GM12892 (cell line): ENCODE measurements at regions not wholly inside any gene's neighbourhood (a gene's known extent, or its start where the extent isn't known, plus 50 kb on each side); places are given as distances from the start of the nearest gene placed in this dataset.
"Not testable (repeated sequence)": the region's sequence is repeated elsewhere in the genome, so short reads cannot be mapped to it uniquely, and the experiment has no call there.

Experiments
- DNase-seq: peaks from one replicate; pipeline ENCODE4 v3.0.0; 2011; ENCODE audit not compliant: insufficient read length
- FAIRE-seq: peaks from 2 replicates; lab custom pipeline; 2011; peaks lifted over from hg19 to GRCh38; lab: Jason Lieb, UNC
- POLR2A ChIP-seq: IDR thresholded peaks from 2 replicates; pipeline ENCODE4 v1.6.1; 2011; ENCODE audit warnings: low read depth, low read length, control low read depth
- POLR2AphosphoS5 ChIP-seq: IDR thresholded peaks from 2 replicates; pipeline ENCODE4 v1.6.1; 2011; ENCODE audit warnings: low read depth, low read length, control low read depth
- TAF1 ChIP-seq: IDR thresholded peaks from 2 replicates; pipeline ENCODE4 v1.6.1; 2011; ENCODE audit warnings: low read depth, mild to moderate bottlenecking, control low read depth, low read length, borderline replicate concordance

DNA sequence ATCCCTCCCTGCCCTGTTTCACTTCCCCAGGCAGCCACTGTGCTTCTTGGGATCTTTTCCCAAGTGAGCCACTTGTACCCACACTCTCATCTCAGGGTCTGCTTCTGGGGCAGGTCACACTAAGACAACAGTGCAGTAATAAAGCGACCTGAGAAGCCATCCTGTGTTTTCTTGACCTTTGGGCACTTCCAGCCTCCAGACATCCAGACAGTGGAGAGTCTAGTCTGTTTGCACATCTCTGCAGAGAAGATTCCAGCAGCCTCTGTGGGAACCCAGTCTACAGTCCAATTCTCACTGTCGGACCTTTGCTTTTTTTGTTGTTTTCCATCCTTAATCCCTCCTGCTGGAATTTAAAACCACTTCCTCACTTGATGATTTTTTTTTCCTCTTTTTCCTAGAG lies 50.3 kb upstream of the ATP6AP2 start:
- FAIRE-seq (no peak), DNase-seq (no peak)
- TF ChIP-seq POLR2AphosphoS5 (no peak), TAF1 (no peak), POLR2A (no peak)

DNA sequence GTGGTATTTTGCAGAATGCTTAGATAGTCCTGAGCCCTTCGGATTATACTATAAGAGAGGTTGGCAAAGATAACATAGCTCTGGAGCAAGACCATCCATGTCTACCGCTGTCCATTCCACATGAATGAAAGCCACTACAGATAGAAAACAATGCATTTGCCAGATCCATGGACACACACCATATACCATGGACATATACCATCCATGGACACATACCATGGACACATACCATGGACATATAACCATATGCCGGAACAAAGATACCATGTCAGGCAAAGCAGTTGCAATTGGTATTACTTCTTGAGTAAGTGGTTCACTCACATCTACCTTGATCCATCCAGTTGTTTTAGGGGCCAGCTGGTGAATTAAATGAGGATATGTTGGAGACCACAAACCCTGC lies 53.2 kb upstream of the ATP6AP2 start:
- FAIRE-seq (no peak), DNase-seq (no peak)
- TF ChIP-seq POLR2AphosphoS5 (no peak), POLR2A (no peak)

DNA sequence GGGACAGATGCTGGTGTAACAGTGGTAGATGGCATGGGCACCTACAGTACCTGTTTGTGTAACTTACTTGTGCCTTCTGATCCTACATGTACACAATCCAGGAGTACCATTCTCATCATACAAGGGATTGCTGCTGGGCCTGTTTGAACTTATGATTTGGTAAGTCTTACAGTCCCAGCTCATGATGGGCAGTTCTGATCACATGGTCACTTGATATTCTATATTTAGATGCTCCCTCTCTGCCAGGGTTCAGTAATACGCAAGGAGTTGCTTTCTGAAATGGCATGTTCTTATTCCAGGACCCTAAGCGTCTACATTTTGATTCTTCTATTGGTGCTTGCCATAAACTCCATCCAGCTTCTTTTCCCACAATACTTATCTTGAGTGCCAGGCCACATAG lies 54.4 kb upstream of the ATP6AP2 start:
- DNase-seq (no peak), FAIRE-seq (peak; percentile 30)
- TF ChIP-seq POLR2A (no peak), POLR2AphosphoS5 (no peak), TAF1 (no peak)

DNA sequence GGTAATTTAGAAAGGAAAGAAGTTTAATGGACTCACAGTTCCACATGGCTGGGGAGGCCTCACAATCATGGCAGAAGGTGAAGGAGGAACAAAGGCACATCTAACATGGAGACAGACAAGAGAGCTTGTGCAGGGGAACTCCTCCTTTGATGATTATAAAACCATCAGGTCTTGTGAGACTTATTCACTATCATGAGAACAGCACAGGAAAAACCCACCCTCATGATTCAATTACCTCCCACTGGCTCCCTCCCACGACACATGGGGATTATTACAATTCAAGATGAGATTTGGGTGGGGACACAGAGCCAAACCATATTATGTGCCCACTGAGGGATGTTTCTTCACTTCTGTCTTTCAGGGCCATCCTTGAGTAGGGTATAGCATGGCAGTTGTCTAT lies 54.9 kb upstream of the ATP6AP2 start:
- FAIRE-seq, DNase-seq: not testable (repeated sequence)

- no peak for TF ChIP-seq POLR2AphosphoS5
- no peak for TF ChIP-seq TAF1
- no peak for TF ChIP-seq POLR2A
- no peak for FAIRE-seq
Observed at GRCh38 chrX:40524423-40524822, 56.3 kb upstream of the ATP6AP2 start.

DNA sequence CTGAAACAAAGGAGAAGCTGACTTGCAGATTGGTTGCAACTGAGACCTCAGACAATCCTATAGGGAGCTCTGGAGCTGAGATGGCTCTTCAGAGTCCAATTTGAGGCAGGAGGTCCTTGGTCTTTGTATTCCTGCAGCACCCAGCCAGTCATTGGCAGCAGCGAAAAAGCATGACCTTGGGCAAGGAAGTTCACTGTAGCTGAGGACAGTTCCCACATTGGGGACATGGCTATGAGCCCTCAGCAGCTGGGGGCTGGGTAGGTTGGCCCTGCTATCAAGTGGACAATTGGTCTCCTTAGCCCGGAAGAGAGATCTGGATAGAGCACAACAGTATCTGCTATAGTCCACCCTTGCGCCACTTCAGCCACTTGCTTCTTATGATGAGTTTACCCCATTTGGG lies 56.9 kb upstream of the ATP6AP2 start:
- DNase-seq (no peak), FAIRE-seq (no peak)
- TF ChIP-seq POLR2AphosphoS5, result no peak
- TF ChIP-seq POLR2A, result no peak
- TF ChIP-seq TAF1, result no peak

More at GRCh38 chrX:40524423-40524822, 56.3 kb upstream of the ATP6AP2 start:
- DNase-seq, result no peak

- DNase-seq, result no peak
Observed at GRCh38 chrX:40521868-40522450, 58.8 kb upstream of the ATP6AP2 start.

GRCh38 chrX:40514376-40514775 lies 66.4 kb upstream of the ATP6AP2 start:
- no peak for FAIRE-seq
- TF ChIP-seq TAF1 (no peak), POLR2A (no peak), POLR2AphosphoS5 (no peak)
- no peak for DNase-seq

More at GRCh38 chrX:40521868-40522450, 58.8 kb upstream of the ATP6AP2 start:
- TF ChIP-seq POLR2A, result no peak
- TF ChIP-seq POLR2AphosphoS5, result no peak
- no peak for TF ChIP-seq TAF1
- FAIRE-seq, result no peak

DNA sequence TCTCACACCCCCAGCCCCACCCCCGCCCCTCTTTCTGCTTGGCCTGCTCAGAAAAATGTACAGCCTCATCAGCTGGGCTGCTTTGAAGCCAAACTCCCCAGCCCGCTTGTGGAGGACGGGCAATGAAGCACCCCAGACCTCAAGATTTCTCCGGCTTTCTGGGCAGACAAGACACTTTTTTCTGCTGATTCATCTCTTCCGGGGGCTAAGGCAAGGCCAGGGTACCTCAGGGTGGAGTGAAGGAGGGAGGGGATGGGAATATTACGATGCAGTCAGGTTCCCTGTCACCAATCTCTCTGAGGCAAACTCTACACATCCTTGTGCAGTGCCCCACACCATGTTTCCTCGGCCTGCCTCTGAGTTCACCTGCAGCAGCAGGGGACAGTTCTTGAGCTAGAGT lies 66.9 kb upstream of the ATP6AP2 start:
- FAIRE-seq (no peak), DNase-seq (no peak)
- no peak for TF ChIP-seq POLR2AphosphoS5
- TF ChIP-seq POLR2A, result no peak
- TF ChIP-seq TAF1, result no peak

DNA sequence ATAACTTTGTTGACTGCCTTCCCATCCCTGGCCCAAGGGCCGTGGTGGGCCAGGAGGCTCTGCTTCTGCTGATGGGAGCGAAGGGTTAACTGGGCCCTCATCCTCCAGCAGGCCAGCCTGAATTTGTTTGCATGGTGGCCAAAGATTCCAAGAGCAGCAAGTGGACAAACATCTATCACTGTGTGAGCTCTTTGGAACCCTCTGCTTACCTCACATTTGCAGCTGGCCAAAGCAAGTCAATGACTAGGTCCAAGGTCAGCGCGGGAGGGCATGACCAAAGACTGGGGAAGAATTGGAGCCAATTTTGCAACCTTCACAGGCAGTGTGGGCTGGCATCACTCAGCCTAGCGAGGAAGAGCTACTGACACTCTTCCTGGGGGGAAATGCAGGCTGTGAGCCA lies 67.8 kb upstream of the ATP6AP2 start:
- FAIRE-seq (no peak), DNase-seq (no peak)
- no peak for TF ChIP-seq TAF1
- TF ChIP-seq POLR2A, result no peak
- no peak for TF ChIP-seq POLR2AphosphoS5

GRCh38 chrX:40511258-40511657 lies 69.5 kb upstream of the ATP6AP2 start:
- DNase-seq (no peak), FAIRE-seq (no peak)
- no peak for TF ChIP-seq TAF1
- TF ChIP-seq POLR2A, result no peak
- TF ChIP-seq POLR2AphosphoS5, result no peak

- FAIRE-seq (no peak), DNase-seq (no peak)
- TF ChIP-seq POLR2AphosphoS5, result no peak
- TF ChIP-seq TAF1, result no peak
- TF ChIP-seq POLR2A, result no peak
Observed at GRCh38 chrX:40508560-40508959, 72.2 kb upstream of the ATP6AP2 start.
